ENCODE measurements at regions not wholly inside any gene's neighbourhood (a gene's known extent, or its start where the extent isn't known, plus 50 kb on each side); places are given as distances from the start of the nearest gene placed in this dataset.

GRCh38 chrX:74147439-74147838 lies 156.5 kb upstream of the ZCCHC13 start:
- Histone ChIP-seq H3K9ac (ENCODE audit: low read depth in 1 of 3, low read length in 3 of 3) (no peak overlapping the region), H3K9me3 (ENCODE audit: control insufficient read depth in 3 of 3, low read length in 3 of 3) (peaks cover 0 to 2% (median 0%) of the 10 kb centered on the region in 3 donors), H3K36me3 (ENCODE audit: control insufficient read depth in 3 of 3, insufficient read depth in 3 of 3, low read length in 3 of 3) (no peaks in the 10 kb centered on the region), H3K27me3 (ENCODE audit: control insufficient read depth in 3 of 3, insufficient read depth in 3 of 3, low read length in 3 of 3) (no peaks in the 10 kb centered on the region), H3K27ac (ENCODE audit: low read depth, low read length) (no peak overlapping the region), H3K4me3 (ENCODE audit: low read length in 3 of 3) (no peak overlapping the region), H3K4me1 (ENCODE audit: control insufficient read depth in 3 of 3, insufficient read depth in 3 of 3, low read length in 3 of 3) (no peaks in the 10 kb centered on the region)

GRCh38 chrX:74138943-74139342 lies 165.0 kb upstream of the ZCCHC13 start:
- no peak overlapping the region for H3K4me3 ChIP-seq (ENCODE audit: low read length in 3 of 3)
- H3K4me1 ChIP-seq (ENCODE audit: control insufficient read depth in 3 of 3, insufficient read depth in 3 of 3, low read length in 3 of 3) = no peaks in the 10 kb centered on the region
- no peaks in the 10 kb centered on the region for H3K36me3 ChIP-seq (ENCODE audit: control insufficient read depth in 3 of 3, insufficient read depth in 3 of 3, low read length in 3 of 3)
- no peaks in the 10 kb centered on the region for H3K9me3 ChIP-seq (ENCODE audit: control insufficient read depth in 3 of 3, low read length in 3 of 3)
- no peak overlapping the region for H3K9ac ChIP-seq (ENCODE audit: low read depth in 1 of 3, low read length in 3 of 3)
- H3K27me3 ChIP-seq (ENCODE audit: control insufficient read depth in 3 of 3, insufficient read depth in 3 of 3, low read length in 3 of 3) = no peaks in the 10 kb centered on the region
- H3K27ac ChIP-seq (ENCODE audit: low read depth, low read length) = no peak overlapping the region

GRCh38 chrX:74133156-74133796 lies 170.7 kb upstream of the ZCCHC13 start:
- Histone ChIP-seq H3K36me3 (ENCODE audit: control insufficient read depth in 3 of 3, insufficient read depth in 3 of 3, low read length in 3 of 3) (peaks cover 0 to 5% (median 0%) of the 10 kb centered on the region in 3 donors), H3K9ac (ENCODE audit: low read depth in 1 of 3, low read length in 3 of 3) (no peak overlapping the region), H3K4me3 (ENCODE audit: low read length in 3 of 3) (no peak overlapping the region), H3K4me1 (ENCODE audit: control insufficient read depth in 3 of 3, insufficient read depth in 3 of 3, low read length in 3 of 3) (peaks cover 0 to 3% (median 0%) of the 10 kb centered on the region in 3 donors), H3K9me3 (ENCODE audit: control insufficient read depth in 3 of 3, low read length in 3 of 3) (no peaks in the 10 kb centered on the region), H3K27me3 (ENCODE audit: control insufficient read depth in 3 of 3, insufficient read depth in 3 of 3, low read length in 3 of 3) (peaks cover 0 to 3% (median 0%) of the 10 kb centered on the region in 3 donors), H3K27ac (ENCODE audit: low read depth, low read length) (no peak overlapping the region)

GRCh38 chrX:74132280-74132679 lies 171.7 kb upstream of the ZCCHC13 start:
- peaks cover 0 to 3% (median 0%) of the 10 kb centered on the region in 3 donors for H3K27me3 ChIP-seq (ENCODE audit: control insufficient read depth in 3 of 3, insufficient read depth in 3 of 3, low read length in 3 of 3)
- no peak overlapping the region for H3K27ac ChIP-seq (ENCODE audit: low read depth, low read length)
- H3K9me3 ChIP-seq (ENCODE audit: control insufficient read depth in 3 of 3, low read length in 3 of 3) = no peaks in the 10 kb centered on the region
- no peak overlapping the region for H3K9ac ChIP-seq (ENCODE audit: low read depth in 1 of 3, low read length in 3 of 3)
- peaks cover 0 to 3% (median 0%) of the 10 kb centered on the region in 3 donors for H3K4me1 ChIP-seq (ENCODE audit: control insufficient read depth in 3 of 3, insufficient read depth in 3 of 3, low read length in 3 of 3)
- H3K36me3 ChIP-seq (ENCODE audit: control insufficient read depth in 3 of 3, insufficient read depth in 3 of 3, low read length in 3 of 3) = peaks cover 0 to 5% (median 0%) of the 10 kb centered on the region in 3 donors
- no peak overlapping the region for H3K4me3 ChIP-seq (ENCODE audit: low read length in 3 of 3)

- peaks cover 0 to 4% (median 0%) of the 10 kb centered on the region in 3 donors for H3K9me3 ChIP-seq (ENCODE audit: control insufficient read depth in 3 of 3, low read length in 3 of 3)
- no peaks in the 10 kb centered on the region for H3K27me3 ChIP-seq (ENCODE audit: control insufficient read depth in 3 of 3, insufficient read depth in 3 of 3, low read length in 3 of 3)
- H3K36me3 ChIP-seq (ENCODE audit: control insufficient read depth in 3 of 3, insufficient read depth in 3 of 3, low read length in 3 of 3) = peaks cover 0 to 6% (median 6%) of the 10 kb centered on the region in 3 donors
- H3K27ac ChIP-seq (ENCODE audit: low read depth, low read length) = no peak overlapping the region
- no peak overlapping the region for H3K9ac ChIP-seq (ENCODE audit: low read depth in 1 of 3, low read length in 3 of 3)
- no peak overlapping the region for H3K4me3 ChIP-seq (ENCODE audit: low read length in 3 of 3)
- H3K4me1 ChIP-seq (ENCODE audit: control insufficient read depth in 3 of 3, insufficient read depth in 3 of 3, low read length in 3 of 3) = no peaks in the 10 kb centered on the region
These were observed 184.7 kb upstream of the ZCCHC13 start for GRCh38 chrX:74119016-74119910.

- H3K9ac ChIP-seq (ENCODE audit: low read depth in 1 of 3, low read length in 3 of 3) = no peak overlapping the region
- H3K36me3 ChIP-seq (ENCODE audit: control insufficient read depth in 3 of 3, insufficient read depth in 3 of 3, low read length in 3 of 3) = peaks cover 0 to 6% (median 6%) of the 10 kb centered on the region in 3 donors
- H3K27me3 ChIP-seq (ENCODE audit: control insufficient read depth in 3 of 3, insufficient read depth in 3 of 3, low read length in 3 of 3) = no peaks in the 10 kb centered on the region
- no peak overlapping the region for H3K4me3 ChIP-seq (ENCODE audit: low read length in 3 of 3)
- H3K9me3 ChIP-seq (ENCODE audit: control insufficient read depth in 3 of 3, low read length in 3 of 3) = peaks cover 0 to 4% (median 0%) of the 10 kb centered on the region in 3 donors
- no peak overlapping the region for H3K27ac ChIP-seq (ENCODE audit: low read depth, low read length)
- no peaks in the 10 kb centered on the region for H3K4me1 ChIP-seq (ENCODE audit: control insufficient read depth in 3 of 3, insufficient read depth in 3 of 3, low read length in 3 of 3)
These were observed 185.7 kb upstream of the ZCCHC13 start for GRCh38 chrX:74117962-74118902.

GRCh38 chrX:74111245-74111644 lies 192.7 kb upstream of the ZCCHC13 start:
- no peaks in the 10 kb centered on the region for H3K9me3 ChIP-seq (ENCODE audit: control insufficient read depth in 3 of 3, low read length in 3 of 3)
- H3K27me3 ChIP-seq (ENCODE audit: control insufficient read depth in 3 of 3, insufficient read depth in 3 of 3, low read length in 3 of 3) = no peaks in the 10 kb centered on the region
- peaks cover 0 to 6% (median 0%) of the 10 kb centered on the region in 3 donors for H3K36me3 ChIP-seq (ENCODE audit: control insufficient read depth in 3 of 3, insufficient read depth in 3 of 3, low read length in 3 of 3)
- H3K9ac ChIP-seq (ENCODE audit: low read depth in 1 of 3, low read length in 3 of 3) = no peak overlapping the region
- H3K27ac ChIP-seq (ENCODE audit: low read depth, low read length) = no peak overlapping the region
- no peak overlapping the region for H3K4me3 ChIP-seq (ENCODE audit: low read length in 3 of 3)
- H3K4me1 ChIP-seq (ENCODE audit: control insufficient read depth in 3 of 3, insufficient read depth in 3 of 3, low read length in 3 of 3) = no peaks in the 10 kb centered on the region

GRCh38 chrX:74107666-74108065 lies 196.3 kb upstream of the ZCCHC13 start:
- Histone ChIP-seq H3K4me3 (ENCODE audit: low read length in 3 of 3) (no peak overlapping the region), H3K9ac (ENCODE audit: low read depth in 1 of 3, low read length in 3 of 3) (no peak overlapping the region), H3K9me3 (ENCODE audit: control insufficient read depth in 3 of 3, low read length in 3 of 3) (no peaks in the 10 kb centered on the region), H3K36me3 (ENCODE audit: control insufficient read depth in 3 of 3, insufficient read depth in 3 of 3, low read length in 3 of 3) (peaks cover 0 to 6% (median 0%) of the 10 kb centered on the region in 3 donors), H3K4me1 (ENCODE audit: control insufficient read depth in 3 of 3, insufficient read depth in 3 of 3, low read length in 3 of 3) (no peaks in the 10 kb centered on the region), H3K27me3 (ENCODE audit: control insufficient read depth in 3 of 3, insufficient read depth in 3 of 3, low read length in 3 of 3) (no peaks in the 10 kb centered on the region), H3K27ac (ENCODE audit: low read depth, low read length) (no peak overlapping the region)

GRCh38 chrX:74104356-74105015 lies 199.5 kb upstream of the ZCCHC13 start:
- H3K9me3 ChIP-seq (ENCODE audit: control insufficient read depth in 3 of 3, low read length in 3 of 3) = no peaks in the 10 kb centered on the region
- H3K27me3 ChIP-seq (ENCODE audit: control insufficient read depth in 3 of 3, insufficient read depth in 3 of 3, low read length in 3 of 3) = no peaks in the 10 kb centered on the region
- H3K4me3 ChIP-seq (ENCODE audit: low read length in 3 of 3) = no peak overlapping the region
- no peak overlapping the region for H3K9ac ChIP-seq (ENCODE audit: low read depth in 1 of 3, low read length in 3 of 3)
- H3K4me1 ChIP-seq (ENCODE audit: control insufficient read depth in 3 of 3, insufficient read depth in 3 of 3, low read length in 3 of 3) = no peaks in the 10 kb centered on the region
- H3K36me3 ChIP-seq (ENCODE audit: control insufficient read depth in 3 of 3, insufficient read depth in 3 of 3, low read length in 3 of 3) = peaks cover 0 to 6% (median 0%) of the 10 kb centered on the region in 3 donors
- H3K27ac ChIP-seq (ENCODE audit: low read depth, low read length) = no peak overlapping the region
